T-helper 1 cell (primary cell): ENCODE measurements at regions not wholly inside any gene's neighbourhood (a gene's known extent, or its start where the extent isn't known, plus 50 kb on each side); places are given as distances from the start of the nearest gene placed in this dataset.
"Not testable (repeated sequence)": the region's sequence is repeated elsewhere in the genome, so short reads cannot be mapped to it uniquely, and the experiment has no call there.

Experiments
- DNase-seq, 5 donors: peaks; one replicate each; pipeline ENCODE4 v3.0.0-alpha.2; 2012 to 2020

GRCh38 chr2:133624551-133624950, 56.3 kb upstream of the NCKAP5 start:
- no peak for DNase-seq

- DNase-seq: no peak
Measured at GRCh38 chr2:133627741-133628140, 59.5 kb upstream of the NCKAP5 start.

GRCh38 chr2:133633309-133633708, 65.0 kb upstream of the NCKAP5 start:
- no peak for DNase-seq

DNA sequence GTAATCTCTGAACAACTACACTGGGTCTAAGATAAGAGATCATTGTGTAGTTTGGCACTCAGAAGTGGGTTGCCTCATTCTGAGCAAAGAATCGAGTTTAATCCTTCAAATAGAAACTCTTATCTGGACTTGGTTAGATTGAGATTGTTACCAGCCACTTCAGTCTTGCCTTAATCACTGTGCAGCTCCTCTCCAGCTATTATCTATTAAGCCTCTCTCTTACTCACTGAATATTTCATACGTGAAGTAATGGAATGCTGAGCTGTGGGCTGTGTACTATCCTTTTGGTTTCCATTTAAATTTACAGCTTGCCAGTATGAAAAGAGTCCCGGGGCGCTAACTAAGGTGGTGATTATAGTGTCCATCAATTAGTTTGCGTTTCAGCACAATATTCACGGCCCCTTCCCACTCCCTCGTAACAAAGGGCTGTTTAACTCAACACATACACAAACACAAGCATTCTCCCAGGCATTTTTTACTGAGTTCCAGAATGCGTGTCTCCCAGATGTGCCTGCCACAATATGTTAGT, 65.7 kb upstream of the NCKAP5 start:
- DNase-seq: no peak

DNA sequence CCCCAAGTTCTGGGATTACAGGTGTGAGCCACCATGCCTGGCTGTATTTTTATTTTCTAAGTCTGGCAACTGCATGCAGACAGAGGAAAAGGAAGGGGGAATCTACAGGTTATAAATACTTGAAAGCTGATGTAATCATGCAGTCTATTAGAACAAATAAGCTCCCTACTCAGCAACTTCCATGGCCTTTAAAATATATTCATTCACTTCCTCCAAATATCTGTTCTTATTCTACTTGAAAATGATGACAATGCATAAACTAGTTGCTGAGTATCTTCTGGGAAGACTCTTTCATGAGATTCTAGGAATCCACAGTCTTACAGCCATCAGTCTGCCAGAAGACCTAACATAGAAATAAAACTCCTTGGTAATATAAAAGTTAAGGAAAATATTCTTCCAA, 66.9 kb upstream of the NCKAP5 start:
- no peak for DNase-seq

DNA sequence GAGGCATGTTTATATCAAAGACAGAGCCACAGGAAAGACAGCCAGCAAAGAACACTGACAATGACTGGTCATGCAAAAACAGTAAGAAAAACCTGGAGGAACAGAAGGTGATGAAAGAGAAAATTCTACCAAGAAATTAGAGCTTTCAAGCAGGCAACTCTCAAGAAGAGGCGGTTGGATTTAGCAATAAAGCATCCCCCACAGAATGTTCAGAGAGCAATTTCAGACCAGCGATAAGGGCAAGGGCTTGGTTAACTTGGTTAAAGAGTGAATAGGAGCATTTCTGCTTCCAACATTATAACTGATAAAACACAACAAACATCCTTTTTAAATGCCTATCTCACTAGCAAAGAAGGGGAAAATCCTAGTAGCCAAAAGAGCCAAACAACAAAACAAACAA, 68.0 kb upstream of the NCKAP5 start:
- DNase-seq: no peak

- no peak for DNase-seq
Measured at GRCh38 chr2:133640103-133640502, 71.8 kb upstream of the NCKAP5 start.

DNA sequence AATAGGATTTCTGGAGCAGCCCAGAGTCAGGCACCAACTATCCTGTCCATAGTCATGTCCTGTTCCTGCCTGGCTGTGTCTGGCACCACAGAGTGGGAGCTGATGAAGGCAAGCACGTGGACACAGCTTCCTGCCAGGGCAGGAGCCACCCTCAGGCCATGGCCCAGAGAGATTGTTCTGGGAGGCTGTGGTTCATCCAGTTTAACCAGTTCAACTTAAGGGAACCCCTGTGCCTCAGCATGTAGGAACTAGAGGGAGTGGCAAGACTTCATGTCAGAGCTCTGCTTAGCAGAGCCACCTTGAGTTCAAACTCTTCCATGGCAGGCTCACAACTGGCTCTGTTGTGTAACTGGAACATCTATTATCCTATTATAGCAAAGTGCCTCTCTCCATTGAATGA, 73.2 kb upstream of the NCKAP5 start:
- DNase-seq: no peak

- DNase-seq: no peak
Measured at GRCh38 chr2:133641942-133642725, 73.9 kb upstream of the NCKAP5 start.

DNA sequence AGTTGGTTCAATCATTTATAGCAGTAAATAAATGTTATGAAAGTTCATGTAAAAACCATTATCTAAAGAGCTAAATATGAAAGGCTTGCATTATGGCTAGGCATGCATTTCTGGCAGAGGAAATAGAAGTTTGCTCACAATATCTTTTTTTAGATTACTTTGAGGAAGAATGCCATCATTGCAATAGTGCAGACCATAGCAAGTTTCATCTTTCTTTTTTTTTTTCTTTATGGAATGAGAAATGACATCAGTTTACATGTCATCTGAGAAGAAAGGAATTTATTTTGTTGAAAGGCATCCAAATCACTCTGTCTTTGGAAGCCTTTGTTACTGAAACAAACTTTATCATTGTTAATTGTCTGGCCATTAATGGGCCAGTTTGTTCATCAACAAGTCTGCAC, 74.5 kb upstream of the NCKAP5 start:
- no peak for DNase-seq

GRCh38 chr2:133643863-133644262, 75.6 kb upstream of the NCKAP5 start:
- DNase-seq: no peak

- no peak for DNase-seq
Measured at GRCh38 chr2:133644846-133645245, 76.6 kb upstream of the NCKAP5 start.

- not testable (repeated sequence) for DNase-seq
Measured at GRCh38 chr2:133647386-133647785, 79.1 kb upstream of the NCKAP5 start.

- no peak for DNase-seq
Measured at GRCh38 chr2:133651861-133652260, 83.6 kb upstream of the NCKAP5 start.

DNA sequence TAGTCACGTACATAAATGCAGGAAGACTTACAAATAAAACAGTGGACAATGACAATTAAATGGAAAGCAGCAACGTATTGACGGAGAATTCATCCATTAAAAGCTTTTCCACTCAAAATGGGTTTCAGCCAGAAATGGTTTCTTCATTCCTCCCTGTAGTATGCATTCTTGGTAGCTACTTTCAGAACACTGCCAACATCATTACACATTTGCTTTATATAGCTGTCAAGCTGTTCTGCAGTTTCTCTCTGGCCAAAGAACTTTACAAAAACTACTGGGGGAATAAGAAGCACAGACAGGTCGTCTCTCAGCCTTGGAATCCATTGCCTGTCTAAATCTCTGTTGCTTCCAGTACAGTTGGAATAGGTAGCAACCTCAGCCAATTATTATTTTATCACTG, 84.1 kb upstream of the NCKAP5 start:
- DNase-seq: no peak

DNA sequence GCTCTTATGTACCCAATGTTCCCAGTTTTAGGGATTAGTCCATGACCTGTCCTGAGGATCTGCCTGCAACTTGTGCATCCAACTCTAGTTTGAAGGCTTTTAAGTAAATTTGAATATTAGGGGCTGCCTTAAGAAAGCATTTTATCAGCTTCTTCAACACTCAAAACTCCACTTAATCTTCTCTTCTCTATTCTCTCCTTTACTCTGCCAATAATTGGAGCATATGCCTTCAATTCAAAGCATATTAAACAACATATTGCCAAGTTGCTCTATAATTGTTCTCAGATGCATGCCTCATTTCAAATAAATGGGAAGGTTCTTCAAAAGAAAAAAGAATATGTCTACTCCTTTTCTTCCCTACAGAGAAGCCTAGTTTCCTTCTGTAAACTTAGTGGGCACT, 84.8 kb upstream of the NCKAP5 start:
- no peak for DNase-seq

DNA sequence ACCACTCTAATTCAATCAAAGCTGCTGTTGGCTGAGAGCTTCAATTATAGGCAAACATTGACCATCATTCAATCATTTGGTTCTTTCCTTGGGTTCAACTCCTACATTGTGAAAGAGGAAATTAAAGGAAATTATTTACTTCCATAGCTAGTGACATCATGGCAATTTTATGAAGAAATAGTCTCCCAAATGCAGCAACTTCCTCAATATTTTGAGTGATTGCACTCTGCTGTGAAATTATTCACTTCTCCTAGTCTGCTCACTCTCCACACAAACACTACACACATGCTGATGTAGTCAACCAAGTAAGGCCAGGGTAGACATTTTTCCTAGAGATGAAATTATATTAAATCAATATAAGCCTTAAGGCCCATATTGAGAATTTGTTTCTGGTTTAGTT, 86.7 kb upstream of the NCKAP5 start:
- DNase-seq: no peak

GRCh38 chr2:133655610-133656009, 87.3 kb upstream of the NCKAP5 start:
- no peak for DNase-seq

DNA sequence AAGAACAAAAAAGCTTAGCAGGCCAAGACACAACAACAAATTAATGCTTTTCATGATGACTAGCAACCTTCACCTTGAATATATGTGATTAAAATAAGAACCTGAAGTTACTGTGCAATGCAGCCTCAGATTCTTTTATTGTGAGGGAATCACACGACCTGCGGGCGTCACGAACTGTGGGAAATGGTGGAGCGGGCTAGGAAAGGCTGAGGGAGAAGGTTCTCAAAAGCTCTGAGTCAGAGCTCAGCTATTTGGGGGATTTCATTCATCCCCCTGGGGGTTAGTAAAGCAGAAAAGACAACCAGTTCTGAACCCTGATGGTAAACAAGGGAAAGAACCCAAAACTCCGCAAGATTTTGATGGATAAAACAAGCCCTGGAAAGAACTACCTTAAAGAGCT, 89.3 kb upstream of the NCKAP5 start:
- DNase-seq: no peak

DNA sequence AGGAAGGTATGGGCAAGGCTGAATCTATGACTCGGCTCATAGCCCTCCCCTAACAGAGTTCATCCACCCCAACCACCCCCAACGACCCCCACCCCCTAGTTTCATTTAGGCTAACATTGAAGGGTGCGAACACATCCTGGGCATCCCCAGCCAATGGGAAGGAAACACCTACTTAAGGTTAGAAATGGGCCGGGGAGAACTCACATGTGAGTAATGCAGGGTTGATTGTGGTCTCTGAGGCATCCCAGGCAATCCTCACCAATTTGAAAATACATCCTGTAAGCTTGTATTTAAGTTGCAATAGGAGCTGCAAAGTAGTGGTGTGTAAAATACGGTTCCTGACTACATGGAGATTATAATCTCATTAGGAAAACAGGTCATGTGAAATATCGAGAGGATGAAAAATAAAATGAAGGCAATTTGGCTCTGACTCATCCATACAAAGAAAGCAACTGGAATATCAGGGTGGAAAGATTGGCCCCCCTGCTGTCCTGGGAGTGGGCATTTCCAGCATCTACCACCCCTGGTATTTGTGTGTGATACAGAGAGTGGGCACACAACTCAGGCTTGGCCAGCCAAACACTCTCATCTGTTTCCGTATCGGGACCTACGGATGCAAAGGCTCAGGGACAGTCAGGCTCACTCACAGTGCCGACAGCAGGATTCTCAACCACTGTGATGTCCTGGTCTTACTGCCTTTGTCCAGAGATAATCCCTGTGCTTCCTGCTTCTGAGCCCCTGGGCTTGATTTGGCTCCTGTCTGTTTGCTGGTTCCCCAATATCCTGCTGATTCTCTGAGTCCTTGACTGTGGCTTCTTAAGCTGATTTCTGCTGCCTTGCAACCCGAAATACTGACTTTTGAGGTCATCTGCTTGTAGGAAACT, 90.0 kb upstream of the NCKAP5 start:
- no peak for DNase-seq

DNA sequence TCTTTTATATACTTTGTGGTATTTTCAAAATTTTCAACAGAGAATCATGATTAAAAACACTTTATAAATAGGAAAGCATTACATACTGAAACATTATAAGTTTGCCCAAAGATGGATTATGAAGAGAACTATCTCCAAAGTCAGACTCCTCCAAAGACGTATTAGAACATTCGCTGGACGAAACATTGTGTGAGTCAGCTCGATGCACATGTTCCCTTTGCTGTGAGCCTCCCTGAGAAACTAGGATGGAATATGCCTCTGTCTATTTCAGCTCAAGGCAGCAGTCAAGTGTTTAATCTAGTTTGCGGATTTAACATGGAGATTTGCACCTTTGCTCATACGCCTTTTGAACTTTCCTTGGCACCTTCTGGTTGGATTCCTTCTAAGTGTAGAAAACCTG, 92.2 kb upstream of the NCKAP5 start:
- no peak for DNase-seq

GRCh38 chr2:133661392-133661791, 93.1 kb upstream of the NCKAP5 start:
- DNase-seq: no peak

GRCh38 chr2:133666621-133667020, 98.4 kb upstream of the NCKAP5 start:
- no peak for DNase-seq

DNA sequence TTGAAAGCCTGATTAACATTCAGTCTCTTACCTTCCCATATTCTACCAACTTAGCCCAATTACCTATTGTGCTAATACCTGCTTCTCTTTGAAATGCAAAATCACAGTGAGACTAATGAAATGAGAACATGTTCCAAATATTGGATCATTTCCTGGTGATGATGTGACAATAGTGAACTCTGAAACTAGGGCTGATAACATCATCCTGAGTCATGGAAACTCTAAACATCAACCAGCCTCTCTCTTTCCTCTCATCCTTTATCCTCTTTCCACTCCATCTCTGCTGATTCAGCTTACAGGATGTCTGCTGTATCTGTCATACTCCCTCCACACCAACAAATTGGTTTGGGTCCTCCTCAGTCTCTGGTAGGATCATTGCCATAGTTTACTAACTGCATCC, 98.8 kb upstream of the NCKAP5 start:
- DNase-seq: no peak
